D341Med (cell line): ENCODE measurements at regions not wholly inside any gene's neighbourhood (a gene's known extent, or its start where the extent isn't known, plus 50 kb on each side); places are given as distances from the start of the nearest gene placed in this dataset.

Experiments used
- DNase-seq: peaks from one replicate; pipeline ENCODE4 v3.0.0; 2012; ENCODE audit warnings: low spot score

DNA sequence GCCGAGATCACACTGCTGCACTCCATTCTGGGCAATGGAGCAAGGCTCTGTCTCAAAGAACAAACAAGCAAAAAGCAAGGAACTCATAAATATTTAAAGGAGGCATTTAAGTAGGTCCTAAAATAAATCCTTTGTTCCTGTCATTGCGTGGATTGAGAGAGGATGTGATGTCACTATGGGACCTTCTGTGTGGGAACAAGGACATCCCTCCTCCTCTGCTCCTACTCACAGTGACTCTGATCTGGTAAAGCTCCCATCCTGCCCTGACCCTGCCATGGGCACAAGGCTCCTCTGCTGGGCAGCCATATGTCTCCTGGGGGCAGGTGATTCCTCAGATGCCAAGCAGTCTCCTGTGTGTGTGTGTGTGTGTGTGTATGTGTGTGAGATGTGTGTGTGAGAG, 74.1 kb upstream of the PRSS58 start:
- no peak for DNase-seq

DNA sequence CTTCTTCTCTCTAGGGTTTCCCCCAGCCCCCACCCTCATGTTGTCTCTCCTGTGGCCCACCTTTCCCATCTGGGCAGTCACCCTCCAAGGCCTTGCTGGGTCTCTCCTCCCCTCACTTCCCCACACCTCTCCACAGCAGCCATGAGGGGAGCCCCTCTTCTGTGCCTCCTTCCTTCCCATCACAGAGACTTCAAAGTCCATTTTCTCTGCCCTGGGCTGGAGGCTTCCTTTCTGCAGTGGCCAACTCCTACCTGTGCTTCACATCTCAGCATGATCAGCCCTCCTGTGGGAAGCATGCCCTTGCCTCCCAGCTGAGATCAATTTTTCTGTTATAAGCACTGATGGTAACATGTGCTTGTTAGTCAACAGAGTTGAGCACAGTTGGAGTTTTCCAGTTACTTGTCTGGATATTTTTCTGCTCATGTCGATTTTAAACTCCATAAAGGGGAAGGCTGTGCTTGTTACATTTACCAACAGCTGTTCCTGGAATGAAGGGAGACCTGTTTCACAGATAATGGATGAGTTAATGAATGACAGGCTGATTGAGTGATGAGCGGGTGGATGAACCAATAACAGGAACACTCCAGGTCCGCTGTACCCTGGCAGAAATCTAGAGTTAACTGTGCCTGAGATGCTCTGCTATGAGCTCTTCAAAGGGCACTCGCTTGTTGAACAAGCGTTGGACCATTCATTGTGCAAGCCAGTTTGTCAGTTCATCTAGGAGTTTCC, 71.4 kb upstream of the PRSS58 start:
- DNase-seq, result no peak

DNA sequence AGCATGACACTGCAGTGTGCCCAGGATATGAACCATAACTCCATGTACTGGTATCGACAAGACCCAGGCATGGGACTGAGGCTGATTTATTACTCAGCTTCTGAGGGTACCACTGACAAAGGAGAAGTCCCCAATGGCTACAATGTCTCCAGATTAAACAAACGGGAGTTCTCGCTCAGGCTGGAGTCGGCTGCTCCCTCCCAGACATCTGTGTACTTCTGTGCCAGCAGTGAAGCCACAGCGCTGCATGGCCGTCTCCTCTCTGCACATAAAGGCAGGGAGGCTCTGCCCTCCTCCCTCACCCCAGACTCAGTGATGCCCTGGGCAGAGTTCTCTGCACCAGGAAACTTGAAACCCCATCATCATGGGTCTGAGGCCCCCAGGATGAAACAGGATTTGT, 70.7 kb upstream of the PRSS58 start:
- no peak for DNase-seq

DNA sequence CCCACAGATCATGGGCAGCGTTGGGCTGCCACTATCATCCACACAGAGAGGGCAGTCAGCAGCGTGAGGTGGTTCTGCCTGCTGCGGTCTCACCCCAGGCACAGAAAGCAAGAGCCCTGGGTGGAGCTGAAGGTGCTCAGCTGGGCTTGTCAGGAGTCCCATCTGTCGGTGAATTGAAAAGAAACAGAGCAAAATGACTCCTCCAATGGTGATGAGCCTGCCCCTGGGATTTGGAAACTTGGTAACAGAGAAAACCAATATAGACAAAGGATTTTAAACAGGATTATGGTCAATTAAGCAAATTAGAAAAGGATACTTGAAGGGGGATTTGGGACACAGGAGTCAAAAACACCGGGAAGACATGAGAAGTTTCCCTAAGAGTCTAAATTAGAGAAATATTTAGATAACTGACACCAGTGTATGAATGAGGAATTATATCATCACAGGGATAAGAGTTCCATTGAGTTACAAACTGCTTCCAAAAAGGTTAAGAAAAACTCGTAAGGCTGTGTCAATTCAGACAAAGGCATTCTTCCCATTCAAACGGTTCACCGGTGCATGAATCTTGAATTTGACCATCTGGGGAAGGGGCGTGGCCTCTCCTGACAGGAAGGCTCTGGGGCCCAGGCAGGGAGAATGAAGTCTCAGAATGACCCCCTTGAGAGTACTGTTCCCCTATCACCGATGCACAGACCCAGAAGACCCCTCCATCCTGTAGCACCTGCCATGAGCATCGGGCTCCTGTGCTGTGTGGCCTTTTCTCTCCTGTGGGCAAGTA, 70.0 kb upstream of the PRSS58 start:
- DNase-seq, result peak; percentile 64

DNA sequence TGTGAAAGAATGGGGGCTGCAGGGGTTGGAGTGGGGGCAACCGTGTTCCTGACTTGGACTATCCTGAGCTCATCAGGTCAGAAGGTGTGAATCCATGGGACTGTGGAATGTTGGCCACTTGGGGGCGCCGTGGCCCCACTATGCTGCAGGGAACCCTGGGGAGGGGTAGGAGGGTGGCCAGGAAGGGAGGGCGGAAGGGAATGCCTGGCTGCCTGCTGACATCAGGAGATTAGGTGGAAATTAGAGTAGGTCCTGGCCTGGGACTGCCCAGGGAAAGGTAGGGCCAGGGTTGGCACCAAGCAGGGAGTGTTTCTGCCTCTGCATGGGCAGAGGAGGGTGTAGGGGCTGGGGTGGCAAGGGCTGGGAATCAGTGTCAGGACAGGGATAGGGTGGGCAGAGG, 65.8 kb upstream of the PRSS58 start:
- DNase-seq, result peak; percentile 86

DNA sequence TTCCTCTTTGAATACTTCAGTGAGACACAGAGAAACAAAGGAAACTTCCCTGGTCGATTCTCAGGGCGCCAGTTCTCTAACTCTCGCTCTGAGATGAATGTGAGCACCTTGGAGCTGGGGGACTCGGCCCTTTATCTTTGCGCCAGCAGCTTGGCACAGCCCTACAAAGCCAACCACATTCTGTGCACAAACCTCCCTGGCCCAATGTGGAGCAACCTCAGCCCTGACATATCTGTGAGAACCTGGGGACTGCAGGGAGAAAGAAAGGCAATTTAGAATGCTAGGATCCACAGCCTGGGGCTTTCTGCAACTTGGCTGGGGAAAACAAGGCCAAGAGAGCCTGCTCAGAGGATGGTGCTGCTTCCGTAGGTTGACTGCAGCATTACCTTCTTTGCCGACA, 63.5 kb upstream of the PRSS58 start:
- no peak for DNase-seq

DNA sequence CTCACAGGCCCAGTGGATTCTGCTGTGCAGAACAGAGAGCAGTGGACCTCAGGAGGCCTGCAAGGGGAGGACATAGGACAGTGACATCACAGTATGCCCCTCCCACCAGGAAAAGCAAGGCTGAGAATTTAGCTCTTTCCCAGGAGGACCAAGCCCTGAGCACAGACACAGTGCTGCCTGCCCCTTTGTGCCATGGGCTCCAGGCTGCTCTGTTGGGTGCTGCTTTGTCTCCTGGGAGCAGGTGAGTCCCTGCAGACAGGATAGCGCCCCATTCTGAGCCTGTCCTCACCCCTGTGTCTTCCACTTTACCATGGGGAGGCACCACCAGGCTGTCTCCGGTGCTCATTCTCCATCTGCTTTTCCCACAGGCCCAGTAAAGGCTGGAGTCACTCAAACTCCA, 63.0 kb upstream of the PRSS58 start:
- DNase-seq, result no peak

DNA sequence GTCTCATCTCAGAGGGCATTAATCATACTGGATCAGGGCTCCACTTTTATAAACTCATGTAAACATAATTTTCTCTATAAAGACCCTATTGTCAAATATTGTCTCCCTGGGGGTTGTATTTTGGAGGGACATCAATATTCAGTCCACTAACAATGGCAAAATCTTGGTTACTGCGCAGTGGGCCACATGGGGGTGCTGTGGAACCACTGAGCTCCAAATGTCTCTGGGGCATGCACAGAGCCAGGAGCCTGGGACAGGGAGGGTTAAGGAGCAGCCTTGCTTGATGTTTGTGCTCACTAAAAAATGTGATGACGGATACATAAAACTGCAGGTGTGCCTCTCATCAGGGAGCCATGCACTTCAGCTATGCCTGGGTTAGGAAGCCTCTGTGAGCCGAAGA, 62.1 kb upstream of the PRSS58 start:
- peak; percentile 52 for DNase-seq

DNA sequence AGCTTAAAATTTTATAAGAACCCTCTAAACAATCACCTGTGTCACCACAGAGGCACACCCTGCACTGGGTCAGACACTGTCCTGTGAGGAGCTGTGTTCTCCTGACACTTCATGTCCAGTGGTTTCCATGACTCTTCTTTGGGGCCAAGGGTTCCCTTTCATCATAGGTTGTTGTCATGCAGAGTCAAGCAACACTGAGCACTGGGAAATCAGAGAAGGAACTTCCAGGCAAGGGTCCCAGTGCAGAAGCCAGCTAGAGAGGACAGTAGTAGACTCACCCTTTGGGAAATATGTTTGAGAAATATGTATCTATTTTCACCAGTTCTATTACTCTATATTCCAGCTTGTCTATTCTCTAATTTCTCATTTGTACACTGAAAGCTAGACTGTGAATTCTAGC, 56.4 kb upstream of the PRSS58 start:
- no peak for DNase-seq

DNA sequence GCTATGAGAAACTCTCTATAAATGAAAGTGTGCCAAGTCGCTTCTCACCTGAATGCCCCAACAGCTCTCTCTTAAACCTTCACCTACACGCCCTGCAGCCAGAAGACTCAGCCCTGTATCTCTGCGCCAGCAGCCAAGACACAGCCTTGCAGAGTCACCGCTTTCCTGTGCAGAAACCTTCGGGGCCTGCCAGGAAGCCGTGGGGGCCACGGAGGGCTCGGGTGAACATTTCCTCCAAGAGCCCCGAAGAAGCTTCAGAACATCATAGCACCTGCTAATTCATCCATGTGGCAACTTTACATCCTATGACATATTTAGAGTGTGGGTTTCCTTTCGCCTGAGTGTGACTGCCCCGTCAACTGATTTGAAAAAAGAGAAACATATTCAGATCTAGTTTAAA, 55.7 kb upstream of the PRSS58 start:
- DNase-seq, result no peak

DNA sequence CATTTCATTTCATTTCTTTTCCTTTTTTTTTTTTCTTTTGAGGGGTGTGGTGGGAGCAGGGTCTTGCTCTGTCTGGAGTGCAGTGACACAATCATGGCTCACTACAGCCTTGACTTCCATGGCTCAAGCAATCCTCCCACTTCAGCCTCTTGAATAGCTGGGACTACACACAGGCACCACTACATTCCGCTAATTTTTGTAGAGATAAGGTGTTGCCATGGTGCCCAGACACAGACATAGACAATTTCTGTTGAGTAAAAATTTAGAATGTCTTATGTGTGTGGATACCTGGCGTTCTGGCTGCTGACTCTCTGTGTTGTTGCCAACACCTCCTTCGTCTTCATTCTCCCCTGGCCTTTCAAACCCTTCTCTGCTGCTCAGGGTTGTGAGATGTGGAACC, 54.0 kb upstream of the PRSS58 start:
- DNase-seq, result no peak

DNA sequence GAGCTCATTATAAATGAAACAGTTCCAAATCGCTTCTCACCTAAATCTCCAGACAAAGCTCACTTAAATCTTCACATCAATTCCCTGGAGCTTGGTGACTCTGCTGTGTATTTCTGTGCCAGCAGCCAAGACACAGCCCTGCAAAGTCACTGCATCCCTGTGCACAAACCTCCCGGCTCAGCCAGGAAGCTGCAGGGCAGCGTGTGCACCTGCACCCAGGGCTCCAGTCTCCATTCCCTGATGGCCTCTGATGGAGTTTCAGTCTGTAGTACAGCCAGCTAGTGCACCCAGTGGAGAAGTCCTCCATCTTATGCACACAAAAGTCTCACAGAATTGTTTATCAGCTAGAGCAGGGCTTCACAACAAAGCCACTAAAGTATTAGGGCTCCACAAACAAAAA, 51.1 kb upstream of the PRSS58 start:
- DNase-seq, result peak; percentile 63

DNA sequence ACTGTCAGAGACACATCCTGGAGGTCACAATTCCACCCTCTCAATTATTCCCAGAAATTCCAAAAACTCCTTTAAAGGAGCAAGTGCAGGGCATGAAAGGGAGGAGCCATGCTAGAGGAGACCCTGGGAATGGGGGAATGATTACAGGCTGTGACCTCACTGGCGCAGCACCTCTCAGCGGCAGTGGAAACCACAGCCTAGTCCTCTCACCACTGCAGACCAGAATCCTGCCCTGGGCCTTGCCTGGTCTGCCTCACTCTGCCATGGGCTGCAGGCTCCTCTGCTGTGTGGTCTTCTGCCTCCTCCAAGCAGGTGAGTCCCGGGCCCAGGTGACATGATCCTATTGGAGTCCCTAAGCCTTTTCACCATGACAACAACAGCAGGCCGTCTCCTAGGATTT, 50.5 kb upstream of the PRSS58 start:
- DNase-seq, result peak; percentile 40
